ENCODE measurements at regions not wholly inside any gene's neighbourhood (a gene's known extent, or its start where the extent isn't known, plus 50 kb on each side); places are given as distances from the start of the nearest gene placed in this dataset.
"Not testable (repeated sequence)": the region's sequence is repeated elsewhere in the genome, so short reads cannot be mapped to it uniquely, and the experiment has no call there.

GRCh38 chr12:59316354-59316753, 279.5 kb upstream of the SLC16A7 start:
- not testable (repeated sequence) for TF ChIP-seq POLR2A, CTCF (IDR thresholded peaks at IDR 0.05)

Measured in Peyer's patch (tissue), 4 donors.